ENCODE measurements at regions not wholly inside any gene's neighbourhood (a gene's known extent, or its start where the extent isn't known, plus 50 kb on each side); places are given as distances from the start of the nearest gene placed in this dataset.

DNA sequence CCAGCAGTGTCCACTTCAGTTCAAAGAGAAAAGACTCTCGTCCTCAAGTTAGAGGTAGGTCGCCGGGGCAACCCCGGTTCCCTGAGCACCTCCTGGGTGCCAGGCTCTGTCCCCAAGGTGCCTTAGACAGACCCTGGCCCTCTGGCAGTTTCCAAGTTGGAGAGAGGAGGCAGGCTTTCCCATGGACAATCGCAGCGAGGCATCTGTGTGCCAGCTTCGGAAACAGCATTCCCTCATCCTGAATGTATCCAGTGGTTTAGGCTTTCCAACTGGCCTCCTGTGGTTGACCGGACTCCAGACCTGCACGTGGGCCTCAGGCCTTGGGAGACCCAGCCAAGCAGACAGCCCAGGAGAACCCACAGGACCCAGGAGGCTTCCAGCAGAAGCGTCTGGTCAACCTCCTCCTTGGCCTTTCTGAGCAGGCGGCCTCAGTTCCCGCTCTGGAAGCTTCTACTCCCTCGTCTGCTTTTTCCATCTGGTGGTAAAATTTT lies 70.3 kb downstream of the KCNF1 start:
- no peak overlapping the region for H3K56ac ChIP-seq (ENCODE audit: extremely low read depth, insufficient read depth, low read length)
- ATAC-seq (ENCODE audit: low read depth) (no peak), DNase-seq (no peak)
- no peak overlapping the region for H3K4me3 ChIP-seq (ENCODE audit: insufficient read depth, low read depth, low read length)
- no peak for TF ChIP-seq CTCF (conservative IDR thresholded peaks at IDR 0.05; ENCODE audit: low read depth, low read length)
- TF ChIP-seq RAD21 (IDR thresholded peaks at IDR 0.05; ENCODE audit: low read length): no peak
- no peak for TF ChIP-seq CHD1 (IDR thresholded peaks at IDR 0.05; ENCODE audit: low read depth, low read length)
- no peak for TF ChIP-seq FOS (IDR thresholded peaks at IDR 0.05; ENCODE audit: low read depth, low read length)
- TF ChIP-seq RFX5 (IDR thresholded peaks at IDR 0.05; ENCODE audit: low read depth, low read length): no peak
- no peak for TF ChIP-seq MXI1 (IDR thresholded peaks at IDR 0.05; ENCODE audit: borderline replicate concordance, low read depth, low read length)
- TF ChIP-seq NFE2L2 (IDR thresholded peaks at IDR 0.05; ENCODE audit: low read depth, low read length): no peak
- TF ChIP-seq BHLHE40 (IDR thresholded peaks at IDR 0.05; ENCODE audit: low read depth, low read length): no peak
- H3K9me3 ChIP-seq (ENCODE audit: control insufficient read depth, insufficient read depth, low read length): no peaks in the 10 kb centered on the region
- no peak overlapping the region for H2BK120ac ChIP-seq (ENCODE audit: low read depth, low read length)
- peaks cover 6% of the 10 kb centered on the region; the same call in 1 of the 2 replicates for H3K9me1 ChIP-seq (ENCODE audit: insufficient read depth, low read length)
- in situ Hi-C loops (cut with MboI; ENCODE audit: low sequenced_read_pairs): no loop called here
- H3K4ac ChIP-seq (ENCODE audit: low read depth, low read length): no peak overlapping the region
- H2AK9ac ChIP-seq (replicated peaks; ENCODE audit: low read depth, low read length, poor library complexity): no peak overlapping the region
- ChIA-PET POLR2A (ENCODE audit: unreplicated experiment) (no interaction called here), CTCF (no interaction called here)
- BruUV-seq (replicated peaks): no TSS peak
- no peak overlapping the region for H3K14ac ChIP-seq (replicated peaks; ENCODE audit: low read depth, low read length)
- no peaks in the 10 kb centered on the region; the same call in 1 of the 2 replicates for H3K27me3 ChIP-seq (ENCODE audit: control insufficient read depth, insufficient read depth, low read length)
- H3K18ac ChIP-seq (ENCODE audit: low read depth, low read length): no peak overlapping the region
- no peak overlapping the region for H3K27ac ChIP-seq (ENCODE audit: insufficient read depth, low read length)
- H2AFZ ChIP-seq (replicated peaks; ENCODE audit: low read length, poor library complexity): no peak overlapping the region
- WGBS, 2 experiments (ENCODE audit: extremely low coverage in 2 of 2, insufficient read length in 1 of 2): 93% methylated on average over 5 of the region's 13 CpGs; no CpG with 5 or more reads in 1 of the 2 experiments
- no peaks in the 10 kb centered on the region for H4K20me1 ChIP-seq (ENCODE audit: insufficient read depth, low read length)
- H4K5ac ChIP-seq (ENCODE audit: low read depth, low read length): no peak overlapping the region
- H3K79me1 ChIP-seq (ENCODE audit: low read depth in 1 of 2, low read length in 2 of 2): no peaks in the 10 kb centered on the region
- H3K4me2 ChIP-seq (ENCODE audit: low read depth, low read length): no peak overlapping the region
- no peak overlapping the region for H2BK5ac ChIP-seq (ENCODE audit: low read depth, low read length, poor library complexity, severe bottlenecking)
- peaks cover 9% of the 10 kb centered on the region; the same call in 1 of the 2 replicates for H3K4me1 ChIP-seq (ENCODE audit: control insufficient read depth, insufficient read depth, low read length)
- H4K8ac ChIP-seq (ENCODE audit: low read depth in 2 of 2, low read length in 2 of 2): no peak overlapping the region
- H3K23ac ChIP-seq (ENCODE audit: low read depth, low read length): no peak overlapping the region
- no peak overlapping the region for H2BK15ac ChIP-seq (ENCODE audit: low read depth, low read length)
- no peaks in the 10 kb centered on the region for H3K36me3 ChIP-seq (ENCODE audit: control insufficient read depth, insufficient read depth, low read length)
- no peak overlapping the region for H2BK20ac ChIP-seq (ENCODE audit: low read depth, low read length)
- no peak overlapping the region for H4K91ac ChIP-seq (ENCODE audit: insufficient read depth, low read depth, low read length)
- dilution Hi-C loops (cut with HindIII; ENCODE audit: low sequenced_read_pairs, unreplicated experiment): no loop called here
- 0 out of 2 replicates have a peak overlapping the region, but pooled peaks have one; percentile 3 for H2AK5ac ChIP-seq (ENCODE audit: low read depth, low read length)
- H3K9ac ChIP-seq (ENCODE audit: low read depth, low read length): no peak overlapping the region
- intact Hi-C loops (cut with micrococcal nuclease): no loop called here
